IPS-15b (cell line): ENCODE measurements at regions not wholly inside any gene's neighbourhood (a gene's known extent, or its start where the extent isn't known, plus 50 kb on each side); places are given as distances from the start of the nearest gene placed in this dataset.
"Not testable (repeated sequence)": the region's sequence is repeated elsewhere in the genome, so short reads cannot be mapped to it uniquely, and the experiment has no call there.

Experiments used
- H3K27me3 ChIP-seq: one replicate; pipeline ENCODE4 v1.6.1; 2013; ENCODE audit warnings: low read length; ENCODE audit not compliant: control insufficient read depth, insufficient read depth
- H3K36me3 ChIP-seq: one replicate; pipeline ENCODE4 v1.6.1; 2013; ENCODE audit warnings: low read length; ENCODE audit not compliant: control insufficient read depth, insufficient read depth
- H3K4me1 ChIP-seq: one replicate; pipeline ENCODE4 v1.6.1; 2013; ENCODE audit warnings: mild to moderate bottlenecking, low read length; ENCODE audit not compliant: control insufficient read depth, insufficient read depth
- H3K4me3 ChIP-seq: one replicate; pipeline ENCODE4 v1.5.1; 2013; ENCODE audit warnings: low read depth, low read length
- H3K9ac ChIP-seq: one replicate; pipeline ENCODE4 v1.6.1; 2013; ENCODE audit warnings: low read depth, mild to moderate bottlenecking, low read length
- H3K9me3 ChIP-seq: one replicate; pipeline ENCODE4 v1.6.1; 2013; ENCODE audit warnings: mild to moderate bottlenecking, low read length; ENCODE audit not compliant: control insufficient read depth, insufficient read depth

- peak overlapping the region; percentile 31 for H3K4me3 ChIP-seq
- H3K27me3 ChIP-seq = peaks cover 19% of the 10 kb centered on the region
- no peaks in the 10 kb centered on the region for H3K9me3 ChIP-seq
- H3K4me1 ChIP-seq = peaks cover 26% of the 10 kb centered on the region
- no peaks in the 10 kb centered on the region for H3K36me3 ChIP-seq
- no peak overlapping the region for H3K9ac ChIP-seq
These were observed 67.9 kb upstream of the UNC5A start for GRCh38 chr5:176742246-176743105.

GRCh38 chr5:176743136-176743861, 67.1 kb upstream of the UNC5A start:
- no peaks in the 10 kb centered on the region for H3K36me3 ChIP-seq
- no peaks in the 10 kb centered on the region for H3K9me3 ChIP-seq
- H3K9ac ChIP-seq = no peak overlapping the region
- peak overlapping the region; percentile 40 for H3K4me3 ChIP-seq
- H3K27me3 ChIP-seq = peaks cover 19% of the 10 kb centered on the region
- H3K4me1 ChIP-seq = peaks cover 26% of the 10 kb centered on the region

GRCh38 chr5:176743868-176744583, 66.3 kb upstream of the UNC5A start:
- Histone ChIP-seq H3K4me3 (peak overlapping the region; percentile 40), H3K36me3 (no peaks in the 10 kb centered on the region), H3K4me1 (peaks cover 26% of the 10 kb centered on the region), H3K9ac (no peak overlapping the region), H3K9me3 (no peaks in the 10 kb centered on the region), H3K27me3 (peaks cover 16% of the 10 kb centered on the region)

- H3K9me3 ChIP-seq = no peaks in the 10 kb centered on the region
- H3K4me3 ChIP-seq = no peak overlapping the region
- peaks cover 24% of the 10 kb centered on the region for H3K4me1 ChIP-seq
- no peaks in the 10 kb centered on the region for H3K36me3 ChIP-seq
- peaks cover 15% of the 10 kb centered on the region for H3K27me3 ChIP-seq
- no peak overlapping the region for H3K9ac ChIP-seq
These were observed 65.8 kb upstream of the UNC5A start for GRCh38 chr5:176744584-176744965.

- Histone ChIP-seq H3K4me3 (no peak overlapping the region), H3K27me3 (peaks cover 6% of the 10 kb centered on the region), H3K9ac (no peak overlapping the region), H3K9me3 (no peaks in the 10 kb centered on the region), H3K4me1 (peaks cover 17% of the 10 kb centered on the region), H3K36me3 (no peaks in the 10 kb centered on the region)
These were observed 62.7 kb upstream of the UNC5A start for GRCh38 chr5:176747670-176748072.

- H3K27me3 ChIP-seq = peaks cover 5% of the 10 kb centered on the region
- H3K4me3 ChIP-seq = no peak overlapping the region
- H3K9ac ChIP-seq = no peak overlapping the region
- no peaks in the 10 kb centered on the region for H3K9me3 ChIP-seq
- no peaks in the 10 kb centered on the region for H3K36me3 ChIP-seq
- H3K4me1 ChIP-seq = peaks cover 16% of the 10 kb centered on the region
These were observed 62.0 kb upstream of the UNC5A start for GRCh38 chr5:176748073-176748966.

GRCh38 chr5:176748967-176749935, 61.1 kb upstream of the UNC5A start:
- peaks cover 15% of the 10 kb centered on the region for H3K4me1 ChIP-seq
- no peak overlapping the region for H3K9ac ChIP-seq
- H3K36me3 ChIP-seq = no peaks in the 10 kb centered on the region
- peaks cover 4% of the 10 kb centered on the region for H3K27me3 ChIP-seq
- H3K9me3 ChIP-seq = no peaks in the 10 kb centered on the region
- H3K4me3 ChIP-seq = no peak overlapping the region

GRCh38 chr5:176750144-176750543, 60.2 kb upstream of the UNC5A start:
- H3K9ac ChIP-seq = no peak overlapping the region
- H3K4me1 ChIP-seq = peaks cover 6% of the 10 kb centered on the region
- H3K36me3 ChIP-seq = no peaks in the 10 kb centered on the region
- H3K9me3 ChIP-seq = no peaks in the 10 kb centered on the region
- H3K4me3 ChIP-seq = no peak overlapping the region
- H3K27me3 ChIP-seq = no peaks in the 10 kb centered on the region

- H3K27me3 ChIP-seq = no peaks in the 10 kb centered on the region
- no peaks in the 10 kb centered on the region for H3K36me3 ChIP-seq
- no peak overlapping the region for H3K4me3 ChIP-seq
- H3K4me1 ChIP-seq = no peaks in the 10 kb centered on the region
- H3K9ac ChIP-seq = no peak overlapping the region
- H3K9me3 ChIP-seq = no peaks in the 10 kb centered on the region
These were observed 55.9 kb upstream of the UNC5A start for GRCh38 chr5:176754376-176754973.

- not testable (repeated sequence) for H3K9ac ChIP-seq, H3K4me3 ChIP-seq, H3K36me3 ChIP-seq, H3K9me3 ChIP-seq, H3K4me1 ChIP-seq, H3K27me3 ChIP-seq
These were observed 54.8 kb upstream of the UNC5A start for GRCh38 chr5:176755593-176755992.
